IPS-15b (cell line): ENCODE measurements at regions not wholly inside any gene's neighbourhood (a gene's known extent, or its start where the extent isn't known, plus 50 kb on each side); places are given as distances from the start of the nearest gene placed in this dataset.

Experiments used
- H3K27me3 ChIP-seq: one replicate; pipeline ENCODE4 v1.6.1; 2013; ENCODE audit warnings: low read length; ENCODE audit not compliant: control insufficient read depth, insufficient read depth
- H3K36me3 ChIP-seq: one replicate; pipeline ENCODE4 v1.6.1; 2013; ENCODE audit warnings: low read length; ENCODE audit not compliant: control insufficient read depth, insufficient read depth
- H3K4me1 ChIP-seq: one replicate; pipeline ENCODE4 v1.6.1; 2013; ENCODE audit warnings: mild to moderate bottlenecking, low read length; ENCODE audit not compliant: control insufficient read depth, insufficient read depth
- H3K4me3 ChIP-seq: one replicate; pipeline ENCODE4 v1.5.1; 2013; ENCODE audit warnings: low read depth, low read length
- H3K9ac ChIP-seq: one replicate; pipeline ENCODE4 v1.6.1; 2013; ENCODE audit warnings: low read depth, mild to moderate bottlenecking, low read length
- H3K9me3 ChIP-seq: one replicate; pipeline ENCODE4 v1.6.1; 2013; ENCODE audit warnings: mild to moderate bottlenecking, low read length; ENCODE audit not compliant: control insufficient read depth, insufficient read depth

DNA sequence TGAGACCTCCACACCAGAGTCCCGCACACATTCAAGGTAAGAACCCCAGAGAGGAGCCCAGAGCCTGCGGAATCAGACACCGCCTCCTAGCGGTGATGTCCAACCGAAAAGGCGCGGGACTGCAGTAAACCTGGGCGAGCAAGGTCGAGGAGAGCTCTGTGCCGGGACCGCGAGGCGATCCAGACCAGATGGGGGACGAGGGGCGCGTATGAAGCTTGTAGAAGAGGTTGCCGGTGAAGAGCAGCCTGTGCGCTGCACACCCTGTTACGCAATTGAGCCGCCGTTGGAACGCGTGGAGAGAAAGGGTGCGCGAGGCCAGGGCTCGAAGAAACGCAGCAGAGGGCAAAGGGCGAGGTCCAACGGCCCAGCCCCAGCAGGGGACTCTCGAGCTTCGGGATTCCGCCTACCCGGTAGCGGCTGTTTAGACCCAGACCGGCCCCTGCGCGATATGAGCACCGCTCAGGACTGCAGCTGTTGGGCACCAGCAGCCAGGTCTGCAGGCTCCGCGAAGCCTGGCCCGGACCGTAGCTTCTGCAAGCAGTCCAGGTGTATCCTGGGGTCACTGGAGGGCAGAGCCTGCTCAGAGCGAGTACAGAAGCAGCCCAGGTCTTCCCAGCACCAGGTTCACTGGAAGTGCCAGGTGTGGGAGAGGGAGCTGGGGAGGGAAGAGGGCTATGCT, 65.9 kb upstream of the ZNF599 start:
- H3K9me3 ChIP-seq: no peaks in the 10 kb centered on the region
- no peak overlapping the region for H3K9ac ChIP-seq
- H3K36me3 ChIP-seq: no peaks in the 10 kb centered on the region
- peaks cover 22% of the 10 kb centered on the region for H3K27me3 ChIP-seq
- H3K4me3 ChIP-seq: peak overlapping the region; percentile 48
- no peaks in the 10 kb centered on the region for H3K4me1 ChIP-seq

DNA sequence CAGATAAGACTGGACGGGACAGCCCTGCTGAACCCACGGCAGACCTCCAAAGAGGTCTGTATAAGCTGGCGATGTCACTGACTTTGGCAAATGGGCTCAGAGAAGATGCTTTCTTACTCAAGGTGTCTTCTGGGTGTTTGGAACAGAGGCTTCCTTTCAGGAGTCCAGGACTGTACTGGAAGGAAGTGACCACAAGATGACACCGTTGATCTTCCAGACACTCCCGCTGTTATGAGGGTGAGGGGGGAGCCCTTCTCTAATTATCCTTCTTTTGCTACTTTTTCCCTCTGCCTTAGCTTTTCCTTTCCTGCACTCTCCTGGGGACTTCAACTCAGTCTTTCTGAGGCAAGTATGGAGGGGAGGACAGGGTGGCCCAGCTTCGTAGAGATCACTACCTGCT, 65.2 kb upstream of the ZNF599 start:
- no peaks in the 10 kb centered on the region for H3K9me3 ChIP-seq
- no peaks in the 10 kb centered on the region for H3K4me1 ChIP-seq
- H3K4me3 ChIP-seq: peak overlapping the region; percentile 48
- no peak overlapping the region for H3K9ac ChIP-seq
- H3K36me3 ChIP-seq: no peaks in the 10 kb centered on the region
- H3K27me3 ChIP-seq: peaks cover 24% of the 10 kb centered on the region

DNA sequence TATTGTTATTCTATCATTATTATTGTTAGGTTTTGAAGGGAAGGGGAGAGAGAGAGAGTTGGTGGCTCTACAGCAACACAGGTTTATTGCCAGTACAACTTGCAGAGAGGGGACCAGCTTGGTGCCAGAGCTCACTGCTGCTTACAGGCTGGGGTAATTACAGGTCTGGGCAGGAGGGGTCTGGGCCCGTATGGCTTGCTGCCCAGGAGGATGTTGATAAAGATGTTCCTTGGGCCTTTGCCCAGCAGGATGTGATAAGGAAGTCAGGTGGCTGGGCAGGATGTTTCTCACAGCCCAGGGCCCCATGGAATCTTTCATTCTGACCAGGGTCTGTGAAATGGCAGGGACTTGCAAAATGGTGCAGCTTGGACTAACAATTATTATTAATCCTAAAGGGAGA, 64.2 kb upstream of the ZNF599 start:
- Histone ChIP-seq H3K4me3 (no peak overlapping the region), H3K4me1 (no peaks in the 10 kb centered on the region), H3K9me3 (no peaks in the 10 kb centered on the region), H3K27me3 (peaks cover 24% of the 10 kb centered on the region), H3K9ac (no peak overlapping the region), H3K36me3 (no peaks in the 10 kb centered on the region)

DNA sequence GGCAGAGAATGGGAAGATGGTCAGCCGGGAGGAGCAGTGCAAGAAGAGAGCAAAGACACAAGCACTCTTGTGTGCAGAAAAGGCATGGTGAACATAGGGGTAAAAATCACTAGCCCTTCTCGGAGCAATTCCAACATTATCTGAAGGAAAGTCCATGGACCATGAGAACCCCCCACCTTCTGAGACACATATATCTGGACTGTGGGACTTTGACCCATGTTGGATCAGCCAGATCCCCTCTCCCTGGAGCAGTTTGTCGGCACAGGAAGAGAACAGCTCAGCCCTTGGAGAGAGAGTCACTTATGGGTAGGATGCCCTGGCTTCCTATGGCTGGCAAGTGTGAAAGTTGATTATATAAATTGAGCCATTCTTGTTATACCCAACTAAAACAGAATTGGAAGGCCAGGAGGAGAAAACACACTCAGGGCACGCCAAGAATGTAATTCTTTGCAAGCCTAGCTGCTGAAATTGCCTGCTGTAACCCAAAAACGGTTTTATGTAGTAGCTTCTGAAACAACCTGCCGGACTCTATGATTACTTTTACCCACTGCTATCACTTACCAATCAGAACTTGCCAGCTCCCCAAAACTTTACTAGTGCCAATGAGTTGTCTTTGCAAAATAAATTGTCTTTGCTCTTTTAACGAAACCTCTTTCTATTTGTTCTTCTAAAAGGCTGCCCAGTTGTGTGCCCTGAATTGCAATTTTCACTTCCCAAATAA, 62.8 kb upstream of the ZNF599 start:
- H3K4me3 ChIP-seq: no peak overlapping the region
- H3K27me3 ChIP-seq: peaks cover 27% of the 10 kb centered on the region
- H3K4me1 ChIP-seq: no peaks in the 10 kb centered on the region
- no peak overlapping the region for H3K9ac ChIP-seq
- H3K9me3 ChIP-seq: no peaks in the 10 kb centered on the region
- H3K36me3 ChIP-seq: no peaks in the 10 kb centered on the region

DNA sequence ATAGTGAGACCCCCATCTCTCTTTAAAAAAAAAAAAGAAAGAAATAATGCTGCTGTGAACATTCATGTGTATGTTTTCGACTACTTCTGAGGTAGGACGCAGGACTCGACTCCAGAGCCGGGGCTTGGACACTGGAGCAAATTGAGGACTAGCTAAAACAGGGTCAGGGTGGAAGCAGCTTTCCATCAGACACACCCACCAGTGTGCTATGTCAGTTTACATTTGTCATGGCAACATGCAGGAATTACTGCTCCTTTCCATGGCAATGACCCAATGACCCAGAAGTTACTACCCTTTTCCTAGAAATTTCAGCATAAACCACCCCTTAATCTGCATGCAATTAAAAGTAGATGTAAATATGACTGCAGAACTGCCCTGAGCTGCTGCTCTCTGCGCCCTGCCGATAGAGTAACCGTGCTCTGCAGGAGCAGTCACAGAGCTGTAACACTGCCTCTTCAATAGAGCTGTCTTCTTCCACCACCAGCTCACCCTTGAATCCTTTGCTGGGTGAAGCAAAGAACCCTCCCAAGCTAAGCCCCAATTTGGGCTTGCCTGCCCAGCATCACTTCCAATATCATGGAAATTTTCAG, 61.6 kb upstream of the ZNF599 start:
- H3K9me3 ChIP-seq: no peaks in the 10 kb centered on the region
- H3K4me1 ChIP-seq: no peaks in the 10 kb centered on the region
- no peak overlapping the region for H3K9ac ChIP-seq
- peaks cover 19% of the 10 kb centered on the region for H3K27me3 ChIP-seq
- no peak overlapping the region for H3K4me3 ChIP-seq
- H3K36me3 ChIP-seq: no peaks in the 10 kb centered on the region

DNA sequence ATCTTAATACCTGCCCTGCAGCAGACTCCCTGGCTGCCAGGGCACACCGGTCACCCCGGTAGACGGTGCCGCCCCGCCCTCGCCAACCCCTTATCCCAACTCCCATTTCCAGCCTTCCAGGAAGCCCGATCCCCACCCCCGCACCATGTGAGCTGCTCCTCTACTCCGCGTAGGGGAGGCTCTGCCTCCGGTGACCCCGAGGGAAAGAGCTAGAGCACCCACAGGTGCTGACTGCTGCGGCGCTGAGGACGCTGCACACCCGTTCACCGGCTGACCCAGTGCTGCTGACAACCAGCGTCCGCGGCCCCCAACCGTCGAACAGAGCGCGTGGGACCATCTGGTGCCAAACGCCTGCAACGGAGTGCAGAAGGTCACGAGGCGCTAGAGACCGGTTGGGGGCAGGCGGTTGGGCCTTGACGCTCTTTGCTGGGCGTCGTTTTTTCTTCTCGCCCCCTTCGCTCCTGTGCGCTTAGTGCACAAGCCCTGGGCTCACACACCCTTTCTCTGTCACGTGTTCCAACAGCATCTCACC, 59.6 kb upstream of the ZNF599 start:
- no peak overlapping the region for H3K9ac ChIP-seq

DNA sequence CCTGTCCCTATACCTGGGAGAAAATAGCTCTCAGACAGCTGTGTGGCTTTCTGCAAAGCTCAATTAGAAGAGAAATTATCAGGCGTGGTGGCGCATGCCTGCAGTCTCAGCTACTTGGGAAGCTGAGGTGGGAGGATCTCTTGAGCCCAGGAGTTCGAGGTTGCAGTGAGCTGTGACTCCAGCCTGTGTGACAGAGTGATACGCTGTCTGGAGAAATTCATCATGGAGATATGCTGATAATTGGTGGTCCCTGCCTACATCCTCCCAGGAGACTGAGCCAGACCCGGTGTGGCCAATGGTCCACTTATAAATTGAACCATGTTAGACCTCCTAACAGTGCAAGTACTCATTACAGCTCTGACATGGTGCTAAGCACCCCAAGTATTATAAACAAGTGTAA, 58.7 kb upstream of the ZNF599 start:
- Histone ChIP-seq H3K9ac (no peak overlapping the region), H3K9me3 (no peaks in the 10 kb centered on the region), H3K36me3 (no peaks in the 10 kb centered on the region), H3K4me3 (no peak overlapping the region), H3K27me3 (peaks cover 4% of the 10 kb centered on the region), H3K4me1 (no peaks in the 10 kb centered on the region)

More for the DNA sequence above, 59.6 kb upstream of the ZNF599 start:
- Histone ChIP-seq H3K4me1 (no peaks in the 10 kb centered on the region), H3K27me3 (peaks cover 4% of the 10 kb centered on the region), H3K4me3 (no peak overlapping the region), H3K9me3 (no peaks in the 10 kb centered on the region), H3K36me3 (no peaks in the 10 kb centered on the region)

DNA sequence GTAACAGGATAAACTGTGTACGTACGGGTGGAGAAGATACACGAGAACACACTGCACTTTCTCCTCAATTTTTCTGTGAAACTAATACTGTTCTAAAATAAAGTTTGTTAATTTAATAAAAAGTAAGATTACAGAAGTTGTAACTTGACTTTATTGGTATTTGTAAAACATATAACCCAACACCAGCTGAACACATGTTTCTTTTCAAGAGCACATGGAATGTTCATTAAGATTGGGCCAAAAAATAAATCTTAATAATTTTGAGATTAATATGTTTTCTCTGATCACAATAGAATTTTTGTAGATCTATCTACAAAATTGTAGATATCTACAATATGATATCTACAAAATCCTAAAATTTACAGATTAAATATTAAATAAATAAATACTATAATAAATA, 55.1 kb upstream of the ZNF599 start:
- Histone ChIP-seq H3K9me3 (no peaks in the 10 kb centered on the region), H3K27me3 (peaks cover 3% of the 10 kb centered on the region), H3K36me3 (no peaks in the 10 kb centered on the region), H3K9ac (no peak overlapping the region), H3K4me3 (no peak overlapping the region), H3K4me1 (no peaks in the 10 kb centered on the region)

DNA sequence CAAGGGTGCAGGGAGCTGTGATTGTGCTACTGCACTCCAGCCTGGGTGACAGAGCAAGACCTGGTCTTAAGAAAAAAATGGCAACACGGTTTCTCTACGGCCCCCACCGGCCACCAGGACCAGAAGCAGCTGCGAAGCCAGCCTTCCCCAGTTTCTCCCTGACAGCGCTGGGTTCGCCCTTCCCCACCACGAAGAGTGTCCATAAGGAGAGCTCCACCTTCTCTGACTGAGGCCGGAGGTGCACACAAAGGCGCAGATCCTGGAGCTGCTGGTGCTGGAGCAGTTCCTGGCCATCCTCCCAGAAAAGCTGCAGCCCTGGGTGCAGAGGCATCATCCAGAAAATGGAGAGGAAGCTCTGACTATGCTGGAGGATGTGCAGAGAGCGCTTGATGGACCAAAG, 52.2 kb upstream of the ZNF599 start:
- no peak overlapping the region for H3K4me3 ChIP-seq
- H3K9me3 ChIP-seq: no peaks in the 10 kb centered on the region
- H3K9ac ChIP-seq: no peak overlapping the region
- H3K27me3 ChIP-seq: no peaks in the 10 kb centered on the region
- H3K36me3 ChIP-seq: no peaks in the 10 kb centered on the region
- no peaks in the 10 kb centered on the region for H3K4me1 ChIP-seq

DNA sequence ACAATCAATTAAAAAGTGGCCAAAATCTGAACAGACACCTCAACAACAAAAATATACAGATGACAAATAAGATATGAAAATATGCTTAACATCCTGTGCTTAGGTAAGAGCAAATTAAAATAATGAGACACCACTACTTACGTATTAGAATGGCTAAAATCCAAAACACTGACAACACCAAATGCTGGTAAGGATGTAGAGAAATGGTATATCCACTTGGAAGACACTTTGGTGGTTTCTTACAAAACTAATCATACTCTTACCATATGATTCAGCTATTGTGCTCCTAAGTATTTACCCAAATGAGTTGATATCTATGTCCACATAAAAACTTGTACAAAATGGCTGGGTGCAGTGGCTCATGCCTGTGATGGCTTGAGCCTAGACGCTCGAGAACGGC, 51.7 kb upstream of the ZNF599 start:
- Histone ChIP-seq H3K4me3 (no peak overlapping the region), H3K4me1 (no peaks in the 10 kb centered on the region), H3K9ac (no peak overlapping the region), H3K36me3 (no peaks in the 10 kb centered on the region), H3K9me3 (no peaks in the 10 kb centered on the region), H3K27me3 (no peaks in the 10 kb centered on the region)
